PC-3 (cell line): ENCODE measurements at regions not wholly inside any gene's neighbourhood (a gene's known extent, or its start where the extent isn't known, plus 50 kb on each side); places are given as distances from the start of the nearest gene placed in this dataset.

Source experiments
- CTCF ChIP-seq: fragments of 300-600 bp; sonication (generic); conservative IDR thresholded peaks from 2 replicates; pipeline ENCODE4 v1.5.1; 2017; ENCODE audit warnings: antibody characterized with exemption, low read depth, mild to moderate bottlenecking, low read length
- EZH2phosphoT487 ChIP-seq: fragments of 300-600 bp; sonication (generic); IDR thresholded peaks from 2 replicates; pipeline ENCODE4 v1.6.1; 2018; ENCODE audit warnings: mild to moderate bottlenecking, antibody characterized with exemption, low read length, borderline replicate concordance

DNA sequence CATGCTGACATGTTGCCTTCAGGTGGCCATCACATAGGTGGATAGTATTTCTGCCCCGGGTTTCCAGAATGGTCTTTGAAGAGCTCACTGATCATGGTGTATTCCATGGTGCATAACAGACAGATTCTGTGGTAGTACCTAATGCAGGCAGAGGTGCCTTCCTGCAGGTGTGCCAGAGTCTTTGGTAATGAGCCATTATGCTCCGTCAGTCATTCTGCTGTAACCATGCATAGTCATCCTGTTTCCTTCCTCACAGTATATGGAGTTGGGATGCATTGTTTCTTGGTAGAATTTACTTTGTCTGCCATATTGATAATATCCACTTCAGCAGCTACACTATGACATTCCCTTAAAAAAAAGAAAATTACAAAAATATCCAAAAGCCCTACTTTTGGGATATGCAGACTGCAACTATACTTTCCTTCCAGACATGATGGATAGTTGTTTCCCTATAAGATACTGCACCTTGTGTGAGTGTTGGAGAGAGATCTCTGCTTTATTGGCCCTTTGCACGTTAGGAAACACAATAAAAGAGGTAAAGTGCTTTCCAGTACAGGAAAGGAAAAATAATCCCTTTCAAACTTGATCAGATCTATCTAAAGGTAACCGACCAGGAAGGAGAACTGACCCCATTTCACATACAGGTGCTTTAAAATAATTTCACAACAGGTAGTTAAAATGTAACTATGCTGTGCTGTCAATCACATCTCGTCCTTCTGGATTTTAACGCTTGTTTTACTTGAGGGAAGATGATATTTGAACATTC is 537.5 kb upstream of the WWC1 start:
- TF ChIP-seq CTCF (no peak), EZH2phosphoT487 (no peak)
